Heart left ventricle (tissue), 16 donors: ENCODE measurements at regions not wholly inside any gene's neighbourhood (a gene's known extent, or its start where the extent isn't known, plus 50 kb on each side); places are given as distances from the start of the nearest gene placed in this dataset.
A peak's percentile ranks its signal among the peaks of the same experiment; 100 is the strongest.

ENCODE experiments used
- ATAC-seq, 4 donors: fragments of 200-7000 bp; cut with Tn5 transposase; one replicate each; pipeline ENCODE4 v1.9.1; 2020 to 2022; ENCODE audit warnings: moderate library complexity in 4 of 4, mild to moderate bottlenecking in 3 of 4, moderate number of reproducible peaks in 1 of 4
- DNase-seq, 5 donors: peaks; one replicate each; pipeline ENCODE4 v3.0.0-alpha.2; 2020
- H3K27ac ChIP-seq, 12 donors: fragments of 200-600 bp; sonication (generic) in 4 of 12; one replicate each; pipeline versions ENCODE4 v1.5.0 to v1.8.0; 2016 to 2022; ENCODE audit warnings: mild to moderate bottlenecking in 2 of 12
- H3K27me3 ChIP-seq, 9 donors: fragments of 200-600 bp; sonication (generic) in 2 of 9; one replicate each; pipeline versions ENCODE4 v1.5.1 to v1.8.0; 2016 to 2022; ENCODE audit warnings: mild to moderate bottlenecking in 3 of 9
- H3K36me3 ChIP-seq, 9 donors: fragments of 200-600 bp; sonication (generic) in 2 of 9; one replicate each; pipeline versions ENCODE4 v1.5.0 to v1.8.0; 2018 to 2022; ENCODE audit warnings: mild to moderate bottlenecking in 2 of 9
- H3K4me1 ChIP-seq, 12 donors: fragments of 200-600 bp; sonication (generic) in 4 of 12; one replicate each; pipeline versions ENCODE4 v1.5.0 to v1.8.0; 2016 to 2022; ENCODE audit warnings: mild to moderate bottlenecking in 3 of 12
- H3K4me3 ChIP-seq, 12 donors: fragments of 200-600 bp; sonication (generic) in 4 of 12; one replicate each; pipeline versions ENCODE4 v1.5.0 to v1.8.0; 2017 to 2022; ENCODE audit warnings: mild to moderate bottlenecking in 9 of 12, moderate library complexity in 4 of 12
- H3K9me3 ChIP-seq, 12 donors: fragments of 200-600 bp; sonication (generic) in 4 of 12; one replicate each; pipeline versions ENCODE4 v1.5.0 to v1.8.0; 2016 to 2022; ENCODE audit warnings: mild to moderate bottlenecking in 1 of 12
- POLR2A ChIP-seq, 2 donors: fragments of 450-650 bp; IDR thresholded peaks; one replicate each; pipeline ENCODE4 v1.6.1; 2017; ENCODE audit warnings: antibody characterized with exemption in 2 of 2, mild to moderate bottlenecking in 2 of 2, moderate library complexity in 2 of 2
- WGBS, 4 donors: extraction: QIAGEN DNeasy Blood & Tissue Kit in 2 of 4; methylation state at CpG; one replicate each; pipeline versions ENCODE4 v1.1.5 to v1.1.7; 2013 to 2018; 5-methylcytosine and 5-hydroxymethylcytosine counted together
- intact Hi-C, 10 donors: fragments of 100-400 bp; cut with DNase I; formaldehyde crosslinking; loops; one replicate each; pipeline versions ENCODE4 v1.11.1 to v1.14.2; 2022
- TF ChIP-seq, protein P1 (sequence below), 12 donors: fragments of 200-600 bp; sonication (generic) in 4 of 12; IDR thresholded peaks; one replicate each; pipeline versions ENCODE4 v1.5.0 to v1.8.0; 2018 to 2022; ENCODE audit warnings: antibody characterized with exemption in 12 of 12, mild to moderate bottlenecking in 5 of 12
- donor health status: ischemic (EF 13 %, LVEDD 7.1; RV severe dilation, severe dysfunction).
- donor health status: healthy with polysubstance abuse.
- donor health status: DM: no; HTN: yes; CAD: no.
- donor health status: DM: no; HTN: no; CAD: no.
- donor health status: ischemic (EF 25% LVEDD 6.9; RV normal size, moderate dysfunction).
- donor health status: ischemic (EF 25% LVEDD 5.7; RV mildly dilated, moderate dysfunction).
- donor health status: healthy.
- donor health status: DM: yes; HTN: yes; CAD: no.
- donor health status: ischemic (EF 35%, LVEDD 5.7; RV mildly dilated, moderate dysfunction).
- donor health status: nonischemic (EF 11% LVEDD 7.7; RV severe dilation, severe dysfunction).
- donor health status: DM: yes; HTN: yes; CAD: no.
- donor health status: PGD.
- donor health status: ischemic (EF 29% LVEDD 5.4; RV normal size, mild dysfunction).
- donor health status: nonischemic (EF 23%, LVEDD 6.1; RV moderate dilation, normal function).

DNA sequence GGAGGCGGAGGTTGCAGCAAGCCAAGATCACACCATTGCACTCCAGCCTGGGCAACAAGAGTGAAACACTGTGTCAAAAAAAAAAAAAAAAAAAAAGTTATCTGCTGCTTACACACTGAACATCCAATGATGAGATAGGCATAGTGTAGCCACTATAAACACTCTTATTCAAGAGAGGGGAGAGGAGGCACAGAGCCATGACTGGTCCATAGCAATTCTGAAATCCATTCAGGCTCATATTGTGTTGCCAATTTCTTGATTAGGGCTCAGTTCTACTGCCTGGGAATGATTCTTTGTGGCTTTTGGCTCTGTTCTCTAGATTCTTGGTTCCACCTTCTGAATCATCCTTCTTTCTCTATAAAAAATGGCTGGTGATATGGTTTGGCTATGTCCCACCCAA lies 136.1 kb downstream of the ZFP36L2 start:
- DNase-seq (no peak), ATAC-seq (no peak)
- H3K4me1 ChIP-seq, result peaks cover 0 to 25% (median 20%) of the 10 kb centered on the region in 12 donors
- TF ChIP-seq POLR2A (IDR thresholded peaks at IDR 0.05), result no peak
- TF ChIP-seq, protein P1, sequence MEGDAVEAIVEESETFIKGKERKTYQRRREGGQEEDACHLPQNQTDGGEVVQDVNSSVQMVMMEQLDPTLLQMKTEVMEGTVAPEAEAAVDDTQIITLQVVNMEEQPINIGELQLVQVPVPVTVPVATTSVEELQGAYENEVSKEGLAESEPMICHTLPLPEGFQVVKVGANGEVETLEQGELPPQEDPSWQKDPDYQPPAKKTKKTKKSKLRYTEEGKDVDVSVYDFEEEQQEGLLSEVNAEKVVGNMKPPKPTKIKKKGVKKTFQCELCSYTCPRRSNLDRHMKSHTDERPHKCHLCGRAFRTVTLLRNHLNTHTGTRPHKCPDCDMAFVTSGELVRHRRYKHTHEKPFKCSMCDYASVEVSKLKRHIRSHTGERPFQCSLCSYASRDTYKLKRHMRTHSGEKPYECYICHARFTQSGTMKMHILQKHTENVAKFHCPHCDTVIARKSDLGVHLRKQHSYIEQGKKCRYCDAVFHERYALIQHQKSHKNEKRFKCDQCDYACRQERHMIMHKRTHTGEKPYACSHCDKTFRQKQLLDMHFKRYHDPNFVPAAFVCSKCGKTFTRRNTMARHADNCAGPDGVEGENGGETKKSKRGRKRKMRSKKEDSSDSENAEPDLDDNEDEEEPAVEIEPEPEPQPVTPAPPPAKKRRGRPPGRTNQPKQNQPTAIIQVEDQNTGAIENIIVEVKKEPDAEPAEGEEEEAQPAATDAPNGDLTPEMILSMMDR (IDR thresholded peaks at IDR 0.05), result no peak
- H3K36me3 ChIP-seq, result no peaks in the 10 kb centered on the region
- 0 to 100% (median 97%) methylated on average over 1 of the region's 1 CpG for WGBS, 4 donors
- H3K27me3 ChIP-seq, result no peaks in the 10 kb centered on the region
- peaks cover 0 to 18% (median 9%) of the 10 kb centered on the region in 12 donors for H3K9me3 ChIP-seq
- no peak overlapping the region for H3K4me3 ChIP-seq
- intact Hi-C loops, result no loop called here
- no peak overlapping the region for H3K27ac ChIP-seq

DNA sequence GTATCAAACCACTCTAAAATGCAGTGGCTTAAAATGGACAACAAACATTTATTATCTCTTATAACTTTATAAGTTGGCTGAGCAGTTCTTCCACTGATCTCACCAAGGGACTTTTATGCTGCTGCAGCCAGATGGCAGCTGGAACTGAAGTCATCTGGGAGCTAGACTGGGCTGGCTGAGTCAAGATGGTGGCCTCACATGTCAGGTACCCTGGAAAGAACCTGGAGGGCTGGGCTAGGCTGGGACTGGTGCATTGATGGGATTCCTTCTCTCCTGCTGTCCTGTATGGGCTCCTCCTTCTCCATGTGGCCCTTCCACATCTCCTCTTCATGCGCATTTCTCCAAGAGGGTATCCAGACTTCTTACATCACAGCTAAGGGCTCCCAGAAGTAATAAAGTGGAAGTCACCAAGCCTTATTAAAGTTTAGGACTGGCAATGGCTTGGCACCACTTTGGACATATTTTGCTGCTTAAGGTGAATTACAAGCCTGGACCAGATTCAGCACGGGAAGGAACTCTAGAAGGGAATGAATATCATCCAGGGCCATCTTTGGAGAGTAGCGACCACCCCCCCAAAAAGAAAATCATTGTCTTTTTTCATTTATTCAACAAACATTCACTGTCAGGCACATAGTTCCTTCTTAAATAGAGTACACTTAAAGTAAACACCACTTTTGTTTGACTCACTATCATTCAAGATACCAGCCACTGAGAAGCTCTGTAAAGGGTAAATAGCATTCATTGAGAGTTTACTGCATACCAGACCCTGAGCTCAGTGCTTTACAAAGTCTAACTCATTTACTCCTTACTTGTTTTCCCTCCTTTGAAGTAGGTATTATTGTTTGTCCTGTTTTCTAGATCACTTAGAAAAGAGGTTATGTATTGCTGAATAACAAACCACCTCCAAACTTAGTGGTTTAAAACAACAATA lies 138.0 kb downstream of the ZFP36L2 start:
- 95 to 97% (median 96%) methylated on average over 3 of the region's 3 CpGs for WGBS, 4 donors
- intact Hi-C loops, result no loop called here

DNA sequence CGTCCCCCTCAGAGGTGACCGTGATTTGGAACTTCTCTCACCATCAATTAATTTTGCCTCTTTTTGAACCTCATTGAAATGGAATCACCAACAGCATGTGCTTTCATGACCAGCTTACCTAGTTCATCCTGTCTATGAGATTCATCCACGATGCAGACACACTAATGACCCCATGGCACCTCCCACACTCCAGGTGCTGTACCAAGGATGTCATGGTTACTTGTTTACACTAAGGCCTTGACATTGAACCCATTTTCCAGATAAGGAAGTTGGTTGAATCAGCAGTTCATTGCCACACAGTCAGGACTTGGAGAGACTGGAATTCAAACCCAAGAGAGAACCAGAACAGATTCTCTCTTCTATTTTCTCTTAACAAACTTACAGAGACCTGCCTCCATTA lies 139.0 kb downstream of the ZFP36L2 start:
- ATAC-seq, result no peak
- no peak overlapping the region for H3K4me3 ChIP-seq
- WGBS, 4 donors, result 89 to 94% (median 93%) methylated on average over 3 of the region's 3 CpGs
- no peak for TF ChIP-seq POLR2A (IDR thresholded peaks at IDR 0.05)
- TF ChIP-seq, protein P1 (IDR thresholded peaks at IDR 0.05), result no peak
- no peaks in the 10 kb centered on the region for H3K27me3 ChIP-seq
- H3K9me3 ChIP-seq, result peaks cover 0 to 18% (median 9%) of the 10 kb centered on the region in 12 donors
- no peak for DNase-seq
- peaks cover 12 to 54% (median 49%) of the 10 kb centered on the region in 12 donors for H3K4me1 ChIP-seq
- H3K36me3 ChIP-seq, result no peaks in the 10 kb centered on the region
- peak overlapping the region; percentile 74 to 96 (median 89) for H3K27ac ChIP-seq
- intact Hi-C loops, result loop anchor here in 1 of 10 donors (2.0 kb wide), 1 partner anchor 13 kb away; no protein-coding TSS in a partner anchor

More for the DNA sequence above, 138.0 kb downstream of the ZFP36L2 start:
- DNase-seq, result no peak
- Histone ChIP-seq H3K36me3 (no peaks in the 10 kb centered on the region), H3K27me3 (no peaks in the 10 kb centered on the region), H3K4me3 (no peak overlapping the region), H3K27ac (peak overlapping the region; percentile 74 to 96 (median 89)), H3K4me1 (peaks cover 8 to 44% (median 39%) of the 10 kb centered on the region in 12 donors), H3K9me3 (peaks cover 0 to 18% (median 9%) of the 10 kb centered on the region in 12 donors)
- no peak for ATAC-seq
- TF ChIP-seq POLR2A (IDR thresholded peaks at IDR 0.05), result no peak
- TF ChIP-seq, protein P1 (IDR thresholded peaks at IDR 0.05), result no peak
